ENCODE measurements at regions not wholly inside any gene's neighbourhood (a gene's known extent, or its start where the extent isn't known, plus 50 kb on each side); places are given as distances from the start of the nearest gene placed in this dataset.

DNA sequence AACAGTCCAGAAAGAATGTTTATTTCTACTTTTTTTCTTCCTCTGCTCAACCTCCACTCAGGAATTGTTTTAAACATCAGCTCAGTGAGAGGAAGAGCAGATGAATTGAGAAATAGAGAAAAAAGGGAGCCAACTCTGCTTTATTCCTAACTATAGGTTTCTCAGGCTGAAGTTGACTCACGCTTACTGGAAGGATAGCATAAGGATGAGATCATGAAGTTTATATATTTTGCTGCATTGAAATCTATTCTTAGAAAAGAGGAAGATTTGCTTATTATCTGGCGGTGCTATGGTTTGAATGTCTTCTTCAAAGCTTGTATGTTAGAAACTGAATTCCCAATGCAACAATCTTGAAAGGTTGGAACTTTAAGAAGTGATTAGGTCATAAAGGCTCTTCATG lies 1673.4 kb upstream of the PCDH7 start:
- H3K36me3 Mint-ChIP-seq: no peaks in the 10 kb centered on the region
- no peak overlapping the region for H3K4me3 Mint-ChIP-seq
- H3K9me3 ChIP-seq (ENCODE audit: control insufficient read depth in 1 of 2, low read length in 2 of 2): no peaks in the 10 kb centered on the region
- H3K4me1 Mint-ChIP-seq: no peaks in the 10 kb centered on the region
- no peaks in the 10 kb centered on the region for H3K36me3 ChIP-seq (ENCODE audit: insufficient read depth, low read length)
- H3K27me3 Mint-ChIP-seq: no peaks in the 10 kb centered on the region
- H3K27ac Mint-ChIP-seq: no peak overlapping the region
- DNase-seq: no peak
- H3K4me3 ChIP-seq (ENCODE audit: low read length in 2 of 2): no peak overlapping the region
- ChIA-PET POLR2A (ENCODE audit: partially characterized antibody) (no interaction called here), CTCF (ENCODE audit: partially characterized antibody) (no interaction called here)
- intact Hi-C loops (cut with micrococcal nuclease): no loop called here
- no peaks in the 10 kb centered on the region for H3K4me1 ChIP-seq (ENCODE audit: insufficient read depth, low read length)
- H3K27ac ChIP-seq (ENCODE audit: low read depth, low read length): no peak overlapping the region
- H3K9me3 Mint-ChIP-seq: peaks cover 5 to 25% (median 8%) of the 10 kb centered on the region in 8 donors
- H3K27me3 ChIP-seq (ENCODE audit: insufficient read depth, low read length): no peaks in the 10 kb centered on the region

GRCh38 chr4:29047341-29048041 lies 1672.7 kb upstream of the PCDH7 start:
- H3K4me3 Mint-ChIP-seq: no peak overlapping the region
- H3K27ac Mint-ChIP-seq: no peak overlapping the region
- no peak overlapping the region for H3K4me3 ChIP-seq (ENCODE audit: low read length in 2 of 2)

GRCh38 chr4:29051381-29051965 lies 1668.7 kb upstream of the PCDH7 start:
- CTCF ChIA-PET (ENCODE audit: partially characterized antibody): no interaction called here
- H3K4me1 Mint-ChIP-seq: no peaks in the 10 kb centered on the region

More at GRCh38 chr4:29047341-29048041, 1672.7 kb upstream of the PCDH7 start:
- H3K36me3 ChIP-seq (ENCODE audit: insufficient read depth, low read length): no peaks in the 10 kb centered on the region
- peak in 1 of 5 donors; percentile 33 for DNase-seq
- Mint-ChIP-seq H3K36me3 (no peaks in the 10 kb centered on the region), H3K4me1 (no peaks in the 10 kb centered on the region), H3K9me3 (peaks cover 5 to 25% (median 8%) of the 10 kb centered on the region in 8 donors), H3K27me3 (no peaks in the 10 kb centered on the region)
- POLR2A ChIA-PET (ENCODE audit: partially characterized antibody): no interaction called here
- H3K9me3 ChIP-seq (ENCODE audit: control insufficient read depth in 1 of 2, low read length in 2 of 2): no peaks in the 10 kb centered on the region
- no peaks in the 10 kb centered on the region for H3K4me1 ChIP-seq (ENCODE audit: insufficient read depth, low read length)
- intact Hi-C loops (cut with micrococcal nuclease): no loop called here
- no peak overlapping the region for H3K27ac ChIP-seq (ENCODE audit: low read depth, low read length)
- no peaks in the 10 kb centered on the region for H3K27me3 ChIP-seq (ENCODE audit: insufficient read depth, low read length)
- CTCF ChIA-PET (ENCODE audit: partially characterized antibody): no interaction called here

GRCh38 chr4:29052266-29052665 lies 1667.9 kb upstream of the PCDH7 start:
- H3K4me1 ChIP-seq (ENCODE audit: insufficient read depth, low read length): no peaks in the 10 kb centered on the region
- H3K27me3 ChIP-seq (ENCODE audit: insufficient read depth, low read length): no peaks in the 10 kb centered on the region
- no peak overlapping the region for H3K27ac Mint-ChIP-seq
- no peak for DNase-seq
- H3K27me3 Mint-ChIP-seq: no peaks in the 10 kb centered on the region
- H3K9me3 Mint-ChIP-seq: peaks cover 2 to 17% (median 7%) of the 10 kb centered on the region in 8 donors
- H3K4me3 ChIP-seq (ENCODE audit: low read length in 2 of 2): no peak overlapping the region
- no peak overlapping the region for H3K27ac ChIP-seq (ENCODE audit: low read depth, low read length)
- intact Hi-C loops (cut with micrococcal nuclease): no loop called here
- H3K4me3 Mint-ChIP-seq: no peak overlapping the region
- no peaks in the 10 kb centered on the region for H3K9me3 ChIP-seq (ENCODE audit: control insufficient read depth in 1 of 2, low read length in 2 of 2)
- ChIA-PET POLR2A (ENCODE audit: partially characterized antibody) (no interaction called here), CTCF (ENCODE audit: partially characterized antibody) (no interaction called here)
- H3K36me3 ChIP-seq (ENCODE audit: insufficient read depth, low read length): no peaks in the 10 kb centered on the region
- H3K36me3 Mint-ChIP-seq: no peaks in the 10 kb centered on the region
- no peaks in the 10 kb centered on the region for H3K4me1 Mint-ChIP-seq

More at GRCh38 chr4:29051381-29051965, 1668.7 kb upstream of the PCDH7 start:
- DNase-seq: no peak
- Histone ChIP-seq H3K4me3 (ENCODE audit: low read length in 2 of 2) (no peak overlapping the region), H3K9me3 (ENCODE audit: control insufficient read depth in 1 of 2, low read length in 2 of 2) (no peaks in the 10 kb centered on the region), H3K27me3 (ENCODE audit: insufficient read depth, low read length) (no peaks in the 10 kb centered on the region), H3K4me1 (ENCODE audit: insufficient read depth, low read length) (no peaks in the 10 kb centered on the region), H3K36me3 (ENCODE audit: insufficient read depth, low read length) (no peaks in the 10 kb centered on the region), H3K27ac (ENCODE audit: low read depth, low read length) (no peak overlapping the region)
- Mint-ChIP-seq H3K9me3 (peaks cover 5 to 17% (median 7%) of the 10 kb centered on the region in 8 donors), H3K27me3 (no peaks in the 10 kb centered on the region), H3K4me3 (no peak overlapping the region), H3K36me3 (no peaks in the 10 kb centered on the region), H3K27ac (no peak overlapping the region)
- POLR2A ChIA-PET (ENCODE audit: partially characterized antibody): no interaction called here
- intact Hi-C loops (cut with micrococcal nuclease): no loop called here

- H3K27ac Mint-ChIP-seq: no peak overlapping the region
- H3K4me1 Mint-ChIP-seq: no peaks in the 10 kb centered on the region
- H3K36me3 ChIP-seq (ENCODE audit: insufficient read depth, low read length): no peaks in the 10 kb centered on the region
- POLR2A ChIA-PET (ENCODE audit: partially characterized antibody): no interaction called here
- H3K27ac ChIP-seq (ENCODE audit: low read depth, low read length): no peak overlapping the region
- H3K27me3 Mint-ChIP-seq: no peaks in the 10 kb centered on the region
- no peaks in the 10 kb centered on the region for H3K4me1 ChIP-seq (ENCODE audit: insufficient read depth, low read length)
- CTCF ChIA-PET (ENCODE audit: partially characterized antibody): no interaction called here
- peaks cover 0 to 4% of the 10 kb centered on the region in 2 donors for H3K9me3 ChIP-seq (ENCODE audit: control insufficient read depth in 1 of 2, low read length in 2 of 2)
- intact Hi-C loops (cut with micrococcal nuclease): no loop called here
- no peak for DNase-seq
- peaks cover 0 to 8% (median 3%) of the 10 kb centered on the region in 8 donors for H3K9me3 Mint-ChIP-seq
- no peaks in the 10 kb centered on the region for H3K36me3 Mint-ChIP-seq
- H3K4me3 Mint-ChIP-seq: no peak overlapping the region
- no peak overlapping the region for H3K4me3 ChIP-seq (ENCODE audit: low read length in 2 of 2)
- no peaks in the 10 kb centered on the region for H3K27me3 ChIP-seq (ENCODE audit: insufficient read depth, low read length)
Measured at GRCh38 chr4:29058531-29058930, 1661.6 kb upstream of the PCDH7 start.

DNA sequence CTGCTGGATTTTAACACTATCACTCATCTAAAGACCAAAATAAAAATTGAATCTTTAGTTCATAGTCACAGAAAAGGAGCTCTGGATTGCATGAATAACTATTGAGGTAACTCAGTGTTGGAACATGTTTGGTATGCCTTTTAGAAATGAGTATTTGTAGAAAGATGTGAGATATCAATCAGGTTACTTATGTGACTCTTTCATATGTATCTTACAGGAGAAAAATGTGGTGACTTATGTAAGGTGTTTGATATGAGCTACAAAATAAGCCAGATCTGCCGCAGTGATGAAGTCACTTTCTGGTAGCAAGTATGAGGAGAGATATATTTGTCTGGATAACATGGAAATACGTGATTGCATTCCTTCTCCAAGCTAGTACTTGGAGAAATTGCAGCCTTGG lies 1653.3 kb upstream of the PCDH7 start:
- H3K27ac Mint-ChIP-seq: no peak overlapping the region

DNA sequence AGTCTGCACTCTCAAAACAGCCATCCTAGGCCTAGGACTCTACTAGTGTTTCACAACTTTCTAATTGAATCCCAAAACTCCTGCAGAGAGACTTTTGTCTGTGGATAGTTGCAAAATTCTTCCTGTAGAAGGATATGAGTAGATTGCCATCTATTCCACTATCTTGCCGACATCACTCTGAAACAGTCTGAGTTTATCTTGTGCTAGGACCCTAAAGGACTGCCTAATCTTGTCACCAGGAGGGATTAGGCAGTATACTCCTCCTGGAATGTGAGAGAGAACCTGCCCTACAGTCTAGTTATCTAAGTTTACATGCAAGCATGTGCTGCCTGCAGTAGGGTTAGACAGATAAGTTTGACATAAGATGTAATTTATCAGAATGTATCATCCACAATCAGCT lies 1646.6 kb upstream of the PCDH7 start:
- Histone ChIP-seq H3K4me3 (ENCODE audit: low read length in 2 of 2) (no peak overlapping the region), H3K27ac (ENCODE audit: low read depth, low read length) (no peak overlapping the region), H3K36me3 (ENCODE audit: insufficient read depth, low read length) (no peaks in the 10 kb centered on the region), H3K9me3 (ENCODE audit: control insufficient read depth in 1 of 2, low read length in 2 of 2) (peaks cover 0 to 7% of the 10 kb centered on the region in 2 donors), H3K27me3 (ENCODE audit: insufficient read depth, low read length) (no peaks in the 10 kb centered on the region), H3K4me1 (ENCODE audit: insufficient read depth, low read length) (no peaks in the 10 kb centered on the region)
- Mint-ChIP-seq H3K4me3 (no peak overlapping the region), H3K27ac (no peak overlapping the region), H3K27me3 (no peaks in the 10 kb centered on the region), H3K36me3 (no peaks in the 10 kb centered on the region), H3K9me3 (peaks cover 2 to 43% (median 22%) of the 10 kb centered on the region in 8 donors), H3K4me1 (no peaks in the 10 kb centered on the region)
- ChIA-PET CTCF (ENCODE audit: partially characterized antibody) (no interaction called here), POLR2A (ENCODE audit: partially characterized antibody) (no interaction called here)
- intact Hi-C loops (cut with micrococcal nuclease): no loop called here
- DNase-seq: no peak

More for the DNA sequence above, 1653.3 kb upstream of the PCDH7 start:
- no peaks in the 10 kb centered on the region for H3K36me3 ChIP-seq (ENCODE audit: insufficient read depth, low read length)
- ChIA-PET CTCF (ENCODE audit: partially characterized antibody) (no interaction called here), POLR2A (ENCODE audit: partially characterized antibody) (no interaction called here)
- H3K27me3 ChIP-seq (ENCODE audit: insufficient read depth, low read length): no peaks in the 10 kb centered on the region
- H3K4me1 ChIP-seq (ENCODE audit: insufficient read depth, low read length): no peaks in the 10 kb centered on the region
- Mint-ChIP-seq H3K27me3 (no peaks in the 10 kb centered on the region), H3K4me1 (no peaks in the 10 kb centered on the region), H3K4me3 (no peak overlapping the region), H3K9me3 (peaks cover 0 to 30% (median 12%) of the 10 kb centered on the region in 8 donors), H3K36me3 (no peaks in the 10 kb centered on the region)
- no peak for DNase-seq
- H3K9me3 ChIP-seq (ENCODE audit: control insufficient read depth in 1 of 2, low read length in 2 of 2): no peaks in the 10 kb centered on the region
- no peak overlapping the region for H3K27ac ChIP-seq (ENCODE audit: low read depth, low read length)
- intact Hi-C loops (cut with micrococcal nuclease): no loop called here
- H3K4me3 ChIP-seq (ENCODE audit: low read length in 2 of 2): no peak overlapping the region

All from CD4-positive, alpha-beta memory T cell (primary cell).